Tibial nerve (tissue), 4 donors: ENCODE measurements at regions not wholly inside any gene's neighbourhood (a gene's known extent, or its start where the extent isn't known, plus 50 kb on each side); places are given as distances from the start of the nearest gene placed in this dataset.

ENCODE experiments used
- CTCF ChIP-seq, 5 experiments: fragments of 200-600 bp in 3 of 5; fragments of 450-650 bp in 2 of 5; sonication (generic) in 3 of 5; IDR thresholded peaks; one replicate each; pipeline ENCODE4 v1.5.1; 2016 to 2019; ENCODE audit warnings: antibody characterized with exemption in 5 of 5, mild to moderate bottlenecking in 3 of 5, moderate library complexity in 2 of 5
- EP300 ChIP-seq, 2 donors: sonication (generic); formaldehyde crosslinking; IDR thresholded peaks; one replicate each; pipeline ENCODE4 v1.6.1; 2017; ENCODE audit warnings: antibody characterized with exemption in 2 of 2, mild to moderate bottlenecking in 1 of 2
- POLR2A ChIP-seq, 2 donors: fragments of 450-650 bp; IDR thresholded peaks; one replicate each; pipeline ENCODE4 v1.6.1; 2017; ENCODE audit warnings: antibody characterized with exemption in 2 of 2, mild to moderate bottlenecking in 2 of 2, moderate library complexity in 2 of 2

DNA sequence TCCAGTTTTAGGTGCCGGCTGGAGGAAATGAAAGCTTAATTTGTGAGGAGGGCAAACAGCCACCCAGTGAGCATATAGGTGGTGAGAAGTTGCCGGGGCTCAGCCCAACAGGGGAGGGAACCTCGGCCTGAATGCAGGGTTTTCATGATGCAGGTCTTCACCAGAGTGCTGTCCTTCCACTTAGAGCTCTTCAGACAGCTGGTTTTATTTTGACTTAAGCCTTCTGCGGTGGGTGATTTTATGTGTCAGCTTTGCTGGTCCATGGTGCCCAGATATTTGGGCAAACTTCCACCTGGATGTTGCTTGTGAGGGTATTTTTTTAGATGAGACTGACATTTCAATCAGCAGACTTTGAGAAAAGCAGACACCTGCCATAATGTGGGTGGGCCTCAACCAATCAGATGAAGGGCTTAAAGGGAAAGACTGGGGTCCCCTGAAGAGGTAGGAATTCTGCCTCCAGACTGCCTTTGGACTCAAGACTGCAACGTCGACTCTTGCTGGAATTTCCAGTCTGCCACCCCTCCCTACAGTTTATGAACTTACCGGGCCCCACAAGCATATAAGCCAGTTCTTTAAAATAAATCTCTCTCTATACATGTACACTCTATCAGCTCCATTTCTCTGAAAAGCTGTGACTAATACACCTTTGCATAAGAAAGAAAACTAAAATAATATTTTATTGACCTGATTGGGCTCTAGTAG is 72.8 kb downstream of the RHOU start:
- no peak for TF ChIP-seq CTCF (IDR thresholded peaks at IDR 0.05)
- no peak for TF ChIP-seq EP300 (IDR thresholded peaks at IDR 0.05)
- no peak for TF ChIP-seq POLR2A (IDR thresholded peaks at IDR 0.05)
